CD4-positive, alpha-beta T cell treated with Interleukin-6 for 4 hours (primary cell): ENCODE measurements at regions not wholly inside any gene's neighbourhood (a gene's known extent, or its start where the extent isn't known, plus 50 kb on each side); places are given as distances from the start of the nearest gene placed in this dataset.
"Not testable (repeated sequence)": the region's sequence is repeated elsewhere in the genome, so short reads cannot be mapped to it uniquely, and the experiment has no call there.

Source experiments
- DNase-seq: peaks from one replicate; pipeline ENCODE4 v3.0.0-alpha.2; 2020; ENCODE audit warnings: mixed read lengths

DNA sequence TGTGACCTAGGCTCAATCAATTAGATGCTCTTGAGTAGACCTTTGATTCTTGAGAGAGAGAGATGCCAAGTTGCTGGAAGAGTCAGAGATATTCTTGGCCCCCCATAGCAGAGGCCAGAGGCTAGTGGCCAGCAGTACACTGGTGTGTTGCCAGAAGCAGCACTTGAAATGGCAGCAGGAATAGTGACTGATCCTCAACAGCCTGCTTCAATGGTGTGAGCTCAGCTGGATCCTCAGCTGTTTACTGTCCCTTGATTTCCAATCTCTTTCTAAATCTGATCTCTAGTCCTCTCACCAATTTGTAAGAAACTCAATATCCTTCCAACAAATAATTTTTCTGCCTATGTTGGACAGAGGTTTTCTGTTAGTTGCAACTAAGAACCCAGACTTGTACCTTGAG lies 170.3 kb upstream of the CCDC54 start:
- DNase-seq = no peak

DNA sequence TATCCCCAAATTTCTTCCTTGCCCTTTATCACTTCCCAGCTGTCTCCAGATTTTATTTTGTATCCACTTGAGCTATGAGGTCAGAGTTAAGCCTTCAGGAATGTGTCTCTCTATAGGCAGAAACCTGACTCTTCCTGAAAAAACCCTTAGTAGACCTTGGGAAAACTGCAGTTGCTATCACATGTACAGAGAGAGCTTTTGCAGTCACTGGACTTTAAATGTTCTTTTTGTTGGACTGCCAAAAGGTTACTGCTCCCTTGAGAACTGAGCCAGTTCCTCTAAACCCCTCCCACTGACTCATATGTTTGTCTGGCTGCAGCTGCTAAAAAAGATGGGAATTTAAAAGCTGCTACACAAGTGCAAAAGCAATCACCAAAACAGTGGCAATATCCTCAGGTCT lies 169.1 kb upstream of the CCDC54 start:
- DNase-seq = no peak

DNA sequence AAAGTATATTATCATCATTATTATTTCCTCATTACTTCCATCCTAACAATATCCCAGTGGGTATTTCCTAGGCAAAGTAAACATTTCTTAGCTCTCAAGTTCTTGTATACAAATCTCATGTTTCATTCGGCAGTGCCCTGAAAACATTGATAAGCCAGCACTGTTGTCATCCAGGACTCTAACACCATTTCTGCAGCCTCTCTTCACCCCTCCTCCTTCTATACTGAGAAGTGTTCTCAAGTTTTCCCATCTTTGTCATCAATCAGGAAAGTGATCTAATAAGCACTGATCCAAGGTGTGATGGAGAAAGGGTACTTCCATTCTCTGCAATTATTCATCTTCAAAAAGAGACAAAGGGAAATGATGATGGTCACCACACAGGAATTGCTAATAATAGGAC lies 168.4 kb upstream of the CCDC54 start:
- DNase-seq = no peak

- no peak for DNase-seq
Measured at GRCh38 chr3:107209302-107209990, 167.8 kb upstream of the CCDC54 start.

GRCh38 chr3:107211608-107212007 lies 165.6 kb upstream of the CCDC54 start:
- DNase-seq = no peak

DNA sequence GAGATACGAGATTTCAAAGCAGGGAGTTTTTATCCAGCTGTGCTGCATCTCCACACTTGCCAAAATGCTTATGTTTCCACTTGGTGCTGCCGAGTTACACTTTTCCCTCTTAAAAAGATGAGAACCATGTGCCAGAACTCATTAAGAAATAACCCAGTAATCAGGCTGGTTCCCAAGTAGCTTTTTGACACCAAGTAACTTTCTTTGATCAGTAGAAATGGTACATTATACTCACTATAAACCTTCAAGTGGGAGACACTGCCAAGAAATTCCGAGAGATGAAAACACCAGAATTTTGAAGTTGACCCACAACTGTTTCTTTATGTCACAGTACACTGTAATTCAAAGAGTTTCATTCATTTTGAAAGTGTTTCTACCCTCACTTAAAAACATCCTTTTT lies 164.6 kb upstream of the CCDC54 start:
- no peak for DNase-seq

GRCh38 chr3:107213044-107213669 lies 164.1 kb upstream of the CCDC54 start:
- no peak for DNase-seq

- no peak for DNase-seq
Measured at GRCh38 chr3:107216229-107216628, 161.0 kb upstream of the CCDC54 start.

DNA sequence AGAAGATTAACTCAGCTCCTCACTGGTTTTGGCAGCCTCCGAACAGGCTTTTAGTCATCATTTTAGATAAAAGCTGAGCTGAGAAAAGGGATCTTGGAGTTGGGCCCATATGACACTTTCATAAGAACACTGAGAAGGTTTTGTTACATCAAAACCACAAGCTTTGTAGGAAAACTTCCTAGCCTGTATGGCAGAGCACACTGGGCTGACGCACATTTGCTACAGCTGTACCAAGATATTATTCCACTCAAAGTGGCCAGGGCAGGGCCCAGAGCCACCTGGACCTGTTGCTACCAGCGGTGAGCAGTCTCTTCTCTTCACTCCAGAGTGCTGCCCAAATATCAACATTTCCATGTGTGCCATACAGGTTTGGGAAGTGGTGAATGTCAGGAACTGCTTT lies 160.5 kb upstream of the CCDC54 start:
- DNase-seq = no peak

DNA sequence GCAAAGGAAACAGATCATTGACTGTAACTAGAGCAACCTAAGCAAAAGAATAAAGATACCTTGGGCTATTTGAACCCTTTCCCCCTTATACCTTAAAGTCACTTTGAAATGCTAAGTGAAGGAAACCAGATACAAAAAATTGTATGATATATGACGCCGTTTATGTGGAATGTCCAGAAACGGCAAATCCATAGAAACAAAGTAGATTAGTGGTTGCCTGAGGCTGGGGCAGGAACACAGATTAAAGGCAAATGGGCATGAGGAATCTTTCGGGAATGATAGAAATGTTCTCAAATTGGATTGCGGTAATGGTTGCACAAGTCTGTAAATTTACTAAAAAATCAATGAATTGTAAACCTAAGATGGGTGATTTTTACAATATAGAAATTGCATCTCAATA lies 160.1 kb upstream of the CCDC54 start:
- no peak for DNase-seq

GRCh38 chr3:107218864-107219269 lies 158.4 kb upstream of the CCDC54 start:
- no peak for DNase-seq

DNA sequence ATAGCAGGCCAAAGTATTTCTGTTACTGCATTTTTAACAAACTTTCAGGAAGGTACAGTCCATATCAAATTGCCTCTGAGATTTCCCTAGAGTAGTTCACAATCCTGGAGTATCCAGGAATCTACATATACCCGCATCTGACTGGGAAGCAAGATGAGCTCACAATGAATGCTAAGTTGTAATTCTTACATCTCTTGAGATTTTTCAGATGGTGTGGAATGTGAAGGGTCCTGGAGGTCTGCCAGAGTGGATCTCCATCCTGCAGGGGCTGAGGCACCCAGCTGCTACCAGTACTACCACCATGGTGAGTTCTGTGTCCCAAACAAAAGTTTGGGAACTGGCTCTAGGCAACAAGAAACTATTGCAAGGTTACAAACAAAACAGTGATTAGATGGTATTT lies 156.7 kb upstream of the CCDC54 start:
- DNase-seq = no peak

DNA sequence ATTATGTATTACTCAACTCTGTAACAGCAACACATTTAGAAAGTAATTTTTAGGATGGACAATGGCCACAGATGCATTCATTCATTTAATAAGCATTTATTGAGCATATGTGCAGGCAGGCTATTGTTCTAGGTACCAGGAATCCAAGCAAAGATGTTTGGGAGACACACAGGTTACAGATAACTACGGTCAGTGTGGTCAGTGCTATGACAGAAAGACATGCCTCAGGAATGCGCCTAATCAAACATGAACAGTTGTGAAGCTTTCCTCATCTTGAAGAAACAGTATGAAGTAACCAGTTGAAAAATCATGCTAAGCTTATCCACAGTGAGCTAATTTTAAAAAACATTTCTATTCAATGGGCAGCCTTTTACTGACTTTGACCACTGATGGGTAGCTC lies 155.4 kb upstream of the CCDC54 start:
- DNase-seq = no peak

- no peak for DNase-seq
Measured at GRCh38 chr3:107222907-107223306, 154.3 kb upstream of the CCDC54 start.

DNA sequence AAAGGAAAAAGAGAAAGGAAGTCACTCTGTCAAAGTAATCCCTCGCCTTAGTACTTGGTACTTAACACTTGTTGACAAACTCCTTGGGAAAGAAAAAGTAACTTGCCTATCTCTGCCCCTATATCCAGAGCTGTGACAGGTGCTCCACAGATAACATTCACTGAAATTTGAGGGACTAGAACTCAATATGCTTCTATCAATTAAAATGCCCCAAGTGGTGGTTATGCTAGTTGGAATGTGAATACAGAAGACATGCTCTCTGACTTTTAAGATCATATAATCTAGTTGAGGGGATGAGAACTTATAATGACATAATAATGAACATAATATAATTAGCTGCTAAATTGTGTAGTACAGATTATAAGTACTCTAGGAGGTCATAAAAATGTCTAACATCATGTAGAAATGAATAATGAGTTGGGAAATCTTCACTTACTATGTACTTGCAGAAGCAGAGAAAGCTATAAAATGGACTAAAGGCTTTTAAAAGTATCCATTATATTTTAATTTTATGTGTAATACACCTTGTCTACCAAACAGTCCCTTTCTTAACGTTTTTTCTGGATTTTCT lies 153.1 kb upstream of the CCDC54 start:
- no peak for DNase-seq

- DNase-seq = no peak
Measured at GRCh38 chr3:107227091-107227490, 150.1 kb upstream of the CCDC54 start.

- DNase-seq = not testable (repeated sequence)
Measured at GRCh38 chr3:107233877-107234276, 143.4 kb upstream of the CCDC54 start.

GRCh38 chr3:107235193-107235927 lies 141.9 kb upstream of the CCDC54 start:
- no peak for DNase-seq

GRCh38 chr3:107235928-107236315 lies 141.3 kb upstream of the CCDC54 start:
- DNase-seq = peak; percentile 61

- no peak for DNase-seq
Measured at GRCh38 chr3:107236655-107237337, 140.4 kb upstream of the CCDC54 start.

DNA sequence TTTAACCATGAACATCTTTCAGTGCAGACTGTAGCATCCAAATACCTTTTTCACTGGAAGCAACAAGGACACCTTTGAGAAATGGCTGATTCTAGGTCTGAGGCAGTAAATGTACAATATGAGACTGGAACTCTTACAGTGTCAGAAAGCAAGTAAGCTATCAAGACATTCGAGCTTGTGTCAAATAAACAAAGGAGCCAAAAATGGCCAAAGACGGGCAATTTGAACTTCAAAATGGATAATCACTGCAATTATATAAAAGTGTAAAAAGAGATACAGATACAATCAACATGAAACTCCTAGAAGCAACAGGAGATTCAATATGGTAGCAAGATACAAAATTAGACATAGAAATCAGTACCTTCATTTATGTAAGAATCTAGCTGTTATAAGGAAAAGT lies 138.5 kb upstream of the CCDC54 start:
- DNase-seq = no peak

- no peak for DNase-seq
Measured at GRCh38 chr3:107239703-107240102, 137.5 kb upstream of the CCDC54 start.
